Mesodermal cell (in vitro differentiated cells): ENCODE measurements at regions not wholly inside any gene's neighbourhood (a gene's known extent, or its start where the extent isn't known, plus 50 kb on each side); places are given as distances from the start of the nearest gene placed in this dataset.

ENCODE experiments used
- H3K27ac ChIP-seq: 2 replicates; pipeline ENCODE4 v1.7.0; 2013; ENCODE audit warnings: mild to moderate bottlenecking, low read depth, low read length, moderate library complexity; ENCODE audit not compliant: severe bottlenecking
- H3K36me3 ChIP-seq: 2 replicates; pipeline ENCODE4 v1.7.1; 2013; ENCODE audit warnings: mild to moderate bottlenecking, low read length, moderate library complexity; ENCODE audit not compliant: control insufficient read depth, insufficient read depth
- H3K4me1 ChIP-seq: one replicate; pipeline ENCODE4 v1.7.1; 2013; ENCODE audit warnings: mild to moderate bottlenecking, low read length; ENCODE audit not compliant: insufficient read depth, control insufficient read depth, poor library complexity, severe bottlenecking
- H3K4me3 ChIP-seq: 2 replicates; pipeline ENCODE4 v1.7.0; 2013; ENCODE audit warnings: low read length, control low read depth, mild to moderate bottlenecking; ENCODE audit not compliant: insufficient read depth, poor library complexity, severe bottlenecking; ENCODE audit errors: extremely low read depth
- H3K9me3 ChIP-seq: 2 replicates; pipeline ENCODE4 v1.7.1; 2013; ENCODE audit warnings: mild to moderate bottlenecking, low read length, moderate library complexity; ENCODE audit not compliant: control insufficient read depth
- WGBS, 2 experiments: methylation state at CpG; one replicate each; pipeline ENCODE4 v1.1.5; 2013; ENCODE audit warnings: missing lambda C conversion rate in 2 of 2; ENCODE audit not compliant: insufficient coverage in 2 of 2; 5-methylcytosine and 5-hydroxymethylcytosine counted together

GRCh38 chr6:126738641-126739040 is 379.8 kb upstream of the RSPO3 start:
- Histone ChIP-seq H3K9me3 (no peaks in the 10 kb centered on the region), H3K36me3 (no peaks in the 10 kb centered on the region), H3K4me3 (no peak overlapping the region), H3K27ac (no peak overlapping the region), H3K4me1 (no peaks in the 10 kb centered on the region)
- no CpG with 5 or more reads among the region's 1 CpG for WGBS, 2 experiments

- Histone ChIP-seq H3K36me3 (no peaks in the 10 kb centered on the region), H3K27ac (no peak overlapping the region), H3K4me1 (no peaks in the 10 kb centered on the region)
Measured at GRCh38 chr6:126743076-126743475, 375.4 kb upstream of the RSPO3 start.

GRCh38 chr6:126747728-126748540 is 370.5 kb upstream of the RSPO3 start:
- WGBS, 2 experiments, result 83 to 89% methylated on average over 2 of the region's 4 CpGs
- Histone ChIP-seq H3K9me3 (peaks cover 8% of the 10 kb centered on the region), H3K4me1 (no peaks in the 10 kb centered on the region), H3K36me3 (no peaks in the 10 kb centered on the region), H3K4me3 (no peak overlapping the region), H3K27ac (no peak overlapping the region)

More at GRCh38 chr6:126743076-126743475, 375.4 kb upstream of the RSPO3 start:
- no CpG with 5 or more reads among the region's 3 CpGs for WGBS, 2 experiments
- Histone ChIP-seq H3K4me3 (no peak overlapping the region), H3K9me3 (peaks cover 8% of the 10 kb centered on the region)

GRCh38 chr6:126753606-126754005 is 364.9 kb upstream of the RSPO3 start:
- Histone ChIP-seq H3K27ac (no peak overlapping the region), H3K4me1 (no peaks in the 10 kb centered on the region), H3K9me3 (no peaks in the 10 kb centered on the region), H3K4me3 (no peak overlapping the region), H3K36me3 (no peaks in the 10 kb centered on the region)
- 100% methylated on average over 1 of the region's 1 CpG; no CpG with 5 or more reads in 1 of the 2 experiments for WGBS, 2 experiments

- H3K4me1 ChIP-seq, result no peaks in the 10 kb centered on the region
- 92 to 100% methylated on average over 1 to 2 of the region's 3 CpGs for WGBS, 2 experiments
- no peak overlapping the region for H3K4me3 ChIP-seq
- H3K9me3 ChIP-seq, result no peaks in the 10 kb centered on the region
- H3K36me3 ChIP-seq, result no peaks in the 10 kb centered on the region
- H3K27ac ChIP-seq, result no peak overlapping the region
Measured at GRCh38 chr6:126761854-126762253, 356.6 kb upstream of the RSPO3 start.

GRCh38 chr6:126764104-126764503 is 354.4 kb upstream of the RSPO3 start:
- no peaks in the 10 kb centered on the region for H3K9me3 ChIP-seq
- H3K36me3 ChIP-seq, result no peaks in the 10 kb centered on the region
- H3K4me1 ChIP-seq, result no peaks in the 10 kb centered on the region
- H3K27ac ChIP-seq, result no peak overlapping the region
- H3K4me3 ChIP-seq, result no peak overlapping the region
- 91 to 100% methylated on average over 3 of the region's 4 CpGs for WGBS, 2 experiments

GRCh38 chr6:126764671-126765070 is 353.8 kb upstream of the RSPO3 start:
- Histone ChIP-seq H3K36me3 (no peaks in the 10 kb centered on the region), H3K4me3 (no peak overlapping the region), H3K9me3 (no peaks in the 10 kb centered on the region), H3K4me1 (no peaks in the 10 kb centered on the region), H3K27ac (no peak overlapping the region)
- WGBS, 2 experiments, result 80 to 100% methylated on average over 1 to 2 of the region's 4 CpGs

GRCh38 chr6:126766820-126767219 is 351.7 kb upstream of the RSPO3 start:
- no CpG with 5 or more reads among the region's 3 CpGs for WGBS, 2 experiments
- no peaks in the 10 kb centered on the region for H3K4me1 ChIP-seq
- H3K36me3 ChIP-seq, result no peaks in the 10 kb centered on the region
- no peaks in the 10 kb centered on the region for H3K9me3 ChIP-seq
- H3K4me3 ChIP-seq, result no peak overlapping the region
- H3K27ac ChIP-seq, result no peak overlapping the region

- H3K4me1 ChIP-seq, result no peaks in the 10 kb centered on the region
- no CpG with 5 or more reads among the region's 1 CpG for WGBS, 2 experiments
- no peak overlapping the region for H3K27ac ChIP-seq
- H3K4me3 ChIP-seq, result no peak overlapping the region
- no peaks in the 10 kb centered on the region for H3K9me3 ChIP-seq
- H3K36me3 ChIP-seq, result no peaks in the 10 kb centered on the region
Measured at GRCh38 chr6:126767711-126768110, 350.8 kb upstream of the RSPO3 start.

- no CpG with 5 or more reads among the region's 1 CpG for WGBS, 2 experiments
- H3K27ac ChIP-seq, result no peak overlapping the region
- H3K4me3 ChIP-seq, result no peak overlapping the region
- peaks cover 17% of the 10 kb centered on the region for H3K4me1 ChIP-seq
- H3K9me3 ChIP-seq, result no peaks in the 10 kb centered on the region
- H3K36me3 ChIP-seq, result no peaks in the 10 kb centered on the region
Measured at GRCh38 chr6:126770176-126770575, 348.3 kb upstream of the RSPO3 start.

GRCh38 chr6:126773112-126773805 is 345.2 kb upstream of the RSPO3 start:
- H3K36me3 ChIP-seq, result no peaks in the 10 kb centered on the region
- no peak overlapping the region for H3K4me3 ChIP-seq
- H3K9me3 ChIP-seq, result no peaks in the 10 kb centered on the region
- 60 to 82% methylated on average over 1 to 3 of the region's 9 CpGs for WGBS, 2 experiments
- H3K27ac ChIP-seq, result peak overlapping the region; percentile 74
- H3K4me1 ChIP-seq, result peaks cover 17% of the 10 kb centered on the region
